ENCODE measurements at regions not wholly inside any gene's neighbourhood (a gene's known extent, or its start where the extent isn't known, plus 50 kb on each side); places are given as distances from the start of the nearest gene placed in this dataset.

GRCh38 chr1:209335178-209335577, 248.3 kb upstream of the CAMK1G start:
- no peak overlapping the region for H3K4me3 ChIP-seq (ENCODE audit: low read depth, low read length)
- no peak for DNase-seq (ENCODE audit: low read depth)
- TF ChIP-seq, protein P1, sequence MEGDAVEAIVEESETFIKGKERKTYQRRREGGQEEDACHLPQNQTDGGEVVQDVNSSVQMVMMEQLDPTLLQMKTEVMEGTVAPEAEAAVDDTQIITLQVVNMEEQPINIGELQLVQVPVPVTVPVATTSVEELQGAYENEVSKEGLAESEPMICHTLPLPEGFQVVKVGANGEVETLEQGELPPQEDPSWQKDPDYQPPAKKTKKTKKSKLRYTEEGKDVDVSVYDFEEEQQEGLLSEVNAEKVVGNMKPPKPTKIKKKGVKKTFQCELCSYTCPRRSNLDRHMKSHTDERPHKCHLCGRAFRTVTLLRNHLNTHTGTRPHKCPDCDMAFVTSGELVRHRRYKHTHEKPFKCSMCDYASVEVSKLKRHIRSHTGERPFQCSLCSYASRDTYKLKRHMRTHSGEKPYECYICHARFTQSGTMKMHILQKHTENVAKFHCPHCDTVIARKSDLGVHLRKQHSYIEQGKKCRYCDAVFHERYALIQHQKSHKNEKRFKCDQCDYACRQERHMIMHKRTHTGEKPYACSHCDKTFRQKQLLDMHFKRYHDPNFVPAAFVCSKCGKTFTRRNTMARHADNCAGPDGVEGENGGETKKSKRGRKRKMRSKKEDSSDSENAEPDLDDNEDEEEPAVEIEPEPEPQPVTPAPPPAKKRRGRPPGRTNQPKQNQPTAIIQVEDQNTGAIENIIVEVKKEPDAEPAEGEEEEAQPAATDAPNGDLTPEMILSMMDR (conservative IDR thresholded peaks at IDR 0.05; ENCODE audit: low read depth, low read length) = peak; percentile 87

DNA sequence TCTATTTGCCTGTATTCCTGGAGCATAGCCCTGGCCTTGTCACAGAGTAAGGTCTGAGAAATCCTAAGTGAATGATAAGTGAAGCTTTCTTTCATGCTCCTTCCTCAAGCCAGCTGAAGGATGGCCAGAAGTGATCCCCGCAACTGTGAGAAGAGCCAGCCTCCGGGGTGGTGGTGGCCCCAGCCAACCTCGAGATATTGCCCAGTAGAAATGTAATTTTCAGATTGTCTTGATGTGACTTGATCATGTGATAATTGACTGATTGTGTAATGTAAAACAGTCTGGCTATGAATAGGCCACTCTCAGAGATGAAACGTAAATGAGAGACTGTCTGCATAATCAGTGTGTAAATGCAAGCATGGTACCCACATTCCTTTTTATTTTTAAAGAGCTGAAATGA, 242.4 kb upstream of the CAMK1G start:
- DNase-seq (ENCODE audit: low read depth) = no peak
- TF ChIP-seq, protein P1 (conservative IDR thresholded peaks at IDR 0.05; ENCODE audit: low read depth, low read length) = no peak
- no peak overlapping the region for H3K4me3 ChIP-seq (ENCODE audit: low read depth, low read length)

DNA sequence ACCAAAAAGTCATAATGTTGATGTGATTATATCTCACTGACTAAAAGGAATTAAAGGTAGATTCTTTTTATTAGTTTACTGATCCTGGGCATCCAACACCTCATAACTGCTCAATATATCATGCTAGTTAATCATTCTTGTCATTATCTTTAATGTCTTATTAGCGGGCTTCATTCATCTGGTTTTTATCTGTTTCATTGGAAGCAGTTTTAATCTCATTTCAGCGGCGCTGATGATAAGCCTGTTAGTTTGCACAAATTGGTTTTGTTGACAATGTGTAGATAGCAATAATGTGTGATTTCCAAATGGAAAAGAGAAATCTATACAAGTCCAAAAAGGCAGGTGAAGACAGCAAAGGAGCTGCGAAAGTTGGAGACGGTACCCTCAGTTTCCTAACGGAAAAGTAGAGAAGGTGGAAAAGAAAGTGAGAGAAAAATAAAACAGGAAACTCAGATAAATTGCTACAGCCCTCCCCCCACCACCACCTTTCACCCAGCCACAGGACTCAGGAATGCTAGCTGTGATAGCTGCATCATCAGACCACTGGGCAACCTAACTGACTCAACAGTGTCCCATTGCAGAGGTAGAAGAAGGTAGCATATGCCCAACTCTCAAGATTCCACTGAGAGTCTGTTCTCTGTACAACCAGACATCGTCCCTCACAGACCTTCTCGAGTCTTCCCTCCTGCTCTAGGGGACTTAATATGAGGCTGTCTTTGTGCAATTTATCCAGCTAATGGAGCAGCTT, 241.7 kb upstream of the CAMK1G start:
- no peak overlapping the region for H3K4me3 ChIP-seq (ENCODE audit: low read depth, low read length)
- no peak for DNase-seq (ENCODE audit: low read depth)
- TF ChIP-seq, protein P1 (conservative IDR thresholded peaks at IDR 0.05; ENCODE audit: low read depth, low read length) = no peak

DNA sequence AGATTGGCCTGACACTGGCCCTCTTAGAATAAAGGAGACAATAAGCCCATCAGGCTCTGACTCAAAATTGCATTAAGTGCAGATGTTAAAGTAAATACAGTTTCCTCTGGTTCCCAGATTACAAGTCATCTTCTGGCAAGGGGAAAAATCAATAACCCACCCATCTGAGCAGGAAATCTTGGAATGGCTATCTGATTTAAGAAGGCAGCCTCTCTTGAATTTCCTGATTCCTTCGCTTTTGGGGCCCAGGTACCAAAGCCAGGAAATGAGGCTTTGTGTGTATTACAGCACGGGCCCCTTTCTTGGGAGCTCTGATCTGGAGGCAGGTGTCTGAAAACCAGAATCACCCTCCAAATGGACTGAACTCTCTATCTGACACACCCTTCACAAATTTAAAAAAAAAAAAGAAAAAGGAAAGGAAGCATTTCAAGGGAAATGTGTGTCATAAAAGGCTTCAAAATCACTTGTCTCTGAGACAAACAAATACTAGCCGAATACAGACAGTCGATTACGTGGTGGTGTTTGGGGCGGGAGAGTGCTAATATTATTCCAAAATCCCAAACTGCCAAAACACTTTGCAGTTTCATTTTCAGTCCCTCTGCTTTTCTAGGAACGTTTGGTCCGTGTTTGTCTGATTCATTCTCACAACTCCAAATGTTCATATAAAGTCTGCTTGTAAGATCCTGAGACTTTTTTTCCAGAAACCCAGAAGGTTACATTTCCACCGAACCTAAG, 240.9 kb upstream of the CAMK1G start:
- no peak for DNase-seq (ENCODE audit: low read depth)
- H3K4me3 ChIP-seq (ENCODE audit: low read depth, low read length) = no peak overlapping the region
- TF ChIP-seq, protein P1 (conservative IDR thresholded peaks at IDR 0.05; ENCODE audit: low read depth, low read length) = no peak

DNA sequence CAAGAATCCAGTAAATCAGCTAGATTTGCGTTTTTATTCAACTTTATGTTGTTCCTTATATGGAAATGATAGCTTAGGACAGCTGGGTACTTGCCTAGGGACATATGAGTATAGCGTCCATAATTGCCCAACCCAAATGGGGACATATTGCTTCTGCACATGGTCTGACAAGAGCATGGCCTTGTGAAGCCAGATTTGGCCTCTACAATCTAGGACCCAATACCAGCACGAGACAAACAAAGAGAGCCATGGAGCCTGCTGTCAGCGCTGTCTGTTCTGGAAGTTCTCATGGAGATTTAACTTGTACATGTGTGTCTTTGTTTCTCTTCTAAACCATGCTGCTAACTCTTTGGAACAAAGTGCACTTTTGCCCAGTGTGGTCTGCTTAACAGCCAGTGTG, 240.0 kb upstream of the CAMK1G start:
- H3K4me3 ChIP-seq (ENCODE audit: low read depth, low read length) = no peak overlapping the region
- TF ChIP-seq, protein P1 (conservative IDR thresholded peaks at IDR 0.05; ENCODE audit: low read depth, low read length) = no peak
- DNase-seq (ENCODE audit: low read depth) = no peak

DNA sequence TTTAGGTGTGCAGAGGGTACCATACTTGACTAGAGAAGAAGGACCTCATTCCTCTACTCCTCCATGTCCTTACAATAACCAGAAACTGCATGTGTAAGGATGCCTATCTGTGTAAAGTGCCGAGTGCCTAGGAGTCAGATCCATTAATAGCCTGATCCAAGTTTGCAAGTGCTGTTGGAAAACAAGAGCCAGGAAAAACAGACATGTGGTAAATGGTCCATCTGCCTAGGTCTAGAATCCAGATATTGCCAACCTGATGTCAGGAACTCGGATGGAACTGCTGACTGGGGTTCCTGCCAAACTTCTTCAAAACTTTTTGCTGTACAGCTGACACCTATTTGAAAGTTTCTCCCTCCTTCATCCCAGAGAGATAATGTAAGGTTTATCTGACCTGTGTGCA, 239.4 kb upstream of the CAMK1G start:
- TF ChIP-seq, protein P1 (conservative IDR thresholded peaks at IDR 0.05; ENCODE audit: low read depth, low read length) = no peak
- H3K4me3 ChIP-seq (ENCODE audit: low read depth, low read length) = no peak overlapping the region
- no peak for DNase-seq (ENCODE audit: low read depth)
